Effector memory CD8-positive, alpha-beta T cell (primary cell): ENCODE measurements at regions not wholly inside any gene's neighbourhood (a gene's known extent, or its start where the extent isn't known, plus 50 kb on each side); places are given as distances from the start of the nearest gene placed in this dataset.

ENCODE experiments used
- ATAC-seq: fragments of 150-1000 bp; cut with Tn5 transposase; replicated peaks from 2 replicates; pipeline ENCODE4 v1.10.0; 2021; ENCODE audit warnings: mild to moderate bottlenecking, moderate library complexity
- DNase-seq, 3 experiments: peaks; one replicate each; pipeline ENCODE4 v3.0.0; 2021
- H3K27ac Mint-ChIP-seq, 2 donors: one replicate each; pipeline ENCODE4 v1.8.0; 2022; ENCODE audit warnings: mild to moderate bottlenecking in 2 of 2, mixed read lengths in 2 of 2, moderate library complexity in 2 of 2
- H3K27me3 Mint-ChIP-seq, 2 donors: one replicate each; pipeline ENCODE4 v1.8.0; 2022; ENCODE audit warnings: mixed read lengths in 2 of 2
- H3K36me3 Mint-ChIP-seq: one replicate; pipeline ENCODE4 v1.8.0; 2022; ENCODE audit warnings: mild to moderate bottlenecking, moderate library complexity, mixed read lengths; ENCODE audit not compliant: insufficient read depth
- H3K4me1 Mint-ChIP-seq, 2 donors: one replicate each; pipeline ENCODE4 v1.8.0; 2022; ENCODE audit warnings: low read depth in 2 of 2, mixed read lengths in 2 of 2
- H3K4me3 Mint-ChIP-seq, 2 donors: one replicate each; pipeline ENCODE4 v1.8.0; 2022; ENCODE audit warnings: mild to moderate bottlenecking in 2 of 2, mixed read lengths in 2 of 2, moderate library complexity in 2 of 2
- H3K9me3 Mint-ChIP-seq, 2 donors: one replicate each; pipeline ENCODE4 v1.8.0; 2022; ENCODE audit warnings: mixed read lengths in 2 of 2

GRCh38 chr20:52890130-52890529 is 82.0 kb upstream of the TSHZ2 start:
- no peak overlapping the region for H3K27ac Mint-ChIP-seq
- ATAC-seq (no peak), DNase-seq (no peak)
- H3K27me3 Mint-ChIP-seq, result peaks cover 75 to 76% of the 10 kb centered on the region in 2 donors
- H3K4me3 Mint-ChIP-seq, result no peak overlapping the region
- no peaks in the 10 kb centered on the region for H3K4me1 Mint-ChIP-seq
- H3K36me3 Mint-ChIP-seq, result no peaks in the 10 kb centered on the region
- H3K9me3 Mint-ChIP-seq, result no peaks in the 10 kb centered on the region

GRCh38 chr20:52889225-52889624 is 82.9 kb upstream of the TSHZ2 start:
- H3K36me3 Mint-ChIP-seq, result no peaks in the 10 kb centered on the region
- H3K4me3 Mint-ChIP-seq, result no peak overlapping the region
- no peak overlapping the region for H3K27ac Mint-ChIP-seq
- ATAC-seq (no peak), DNase-seq (no peak)
- H3K4me1 Mint-ChIP-seq, result no peaks in the 10 kb centered on the region
- peaks cover 68 to 77% of the 10 kb centered on the region in 2 donors for H3K27me3 Mint-ChIP-seq
- H3K9me3 Mint-ChIP-seq, result no peaks in the 10 kb centered on the region

DNA sequence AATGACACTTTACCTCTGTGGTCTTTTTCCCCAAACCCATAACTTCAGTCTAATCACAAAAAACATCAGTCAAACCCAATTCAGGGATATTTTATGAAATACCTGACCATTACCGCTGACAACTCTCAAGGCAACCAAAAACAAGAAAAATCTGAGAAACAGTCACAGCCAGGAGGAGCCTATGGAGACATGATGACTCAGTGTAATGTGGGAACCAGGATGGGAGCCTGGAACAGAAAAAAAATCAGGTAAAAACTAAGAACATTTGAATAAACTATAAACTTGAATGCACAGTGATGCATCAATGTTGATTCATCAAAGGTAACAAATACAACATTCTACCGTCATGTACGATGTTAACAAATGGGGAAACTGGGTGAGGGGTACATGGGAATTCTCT is 84.1 kb upstream of the TSHZ2 start:
- no peaks in the 10 kb centered on the region for H3K9me3 Mint-ChIP-seq
- no peak overlapping the region for H3K27ac Mint-ChIP-seq
- H3K4me3 Mint-ChIP-seq, result no peak overlapping the region
- no peaks in the 10 kb centered on the region for H3K4me1 Mint-ChIP-seq
- peaks cover 66 to 76% of the 10 kb centered on the region in 2 donors for H3K27me3 Mint-ChIP-seq
- no peak for DNase-seq
- no peaks in the 10 kb centered on the region for H3K36me3 Mint-ChIP-seq
- ATAC-seq, result no peak

- ATAC-seq, result no peak
- H3K9me3 Mint-ChIP-seq, result no peaks in the 10 kb centered on the region
- no peak for DNase-seq
- H3K36me3 Mint-ChIP-seq, result no peaks in the 10 kb centered on the region
- H3K4me3 Mint-ChIP-seq, result no peak overlapping the region
- H3K27ac Mint-ChIP-seq, result no peak overlapping the region
- H3K27me3 Mint-ChIP-seq, result peaks cover 25 to 37% of the 10 kb centered on the region in 2 donors
- no peaks in the 10 kb centered on the region for H3K4me1 Mint-ChIP-seq
Measured at GRCh38 chr20:52880997-52881396, 91.2 kb upstream of the TSHZ2 start.

- Mint-ChIP-seq H3K36me3 (no peaks in the 10 kb centered on the region), H3K4me3 (no peak overlapping the region), H3K9me3 (no peaks in the 10 kb centered on the region), H3K27me3 (peaks cover 25 to 32% of the 10 kb centered on the region in 2 donors), H3K4me1 (no peaks in the 10 kb centered on the region), H3K27ac (no peak overlapping the region)
- ATAC-seq (no peak), DNase-seq (no peak)
Measured at GRCh38 chr20:52880259-52880658, 91.9 kb upstream of the TSHZ2 start.

GRCh38 chr20:52874241-52874640 is 97.9 kb upstream of the TSHZ2 start:
- no peaks in the 10 kb centered on the region for H3K9me3 Mint-ChIP-seq
- no peak overlapping the region for H3K27ac Mint-ChIP-seq
- no peaks in the 10 kb centered on the region for H3K4me1 Mint-ChIP-seq
- ATAC-seq (no peak), DNase-seq (no peak)
- H3K36me3 Mint-ChIP-seq, result no peaks in the 10 kb centered on the region
- H3K4me3 Mint-ChIP-seq, result no peak overlapping the region
- peaks cover 25 to 45% of the 10 kb centered on the region in 2 donors for H3K27me3 Mint-ChIP-seq

- no peaks in the 10 kb centered on the region for H3K9me3 Mint-ChIP-seq
- H3K27me3 Mint-ChIP-seq, result peaks cover 6 to 38% of the 10 kb centered on the region in 2 donors
- H3K27ac Mint-ChIP-seq, result no peak overlapping the region
- H3K4me3 Mint-ChIP-seq, result no peak overlapping the region
- no peaks in the 10 kb centered on the region for H3K4me1 Mint-ChIP-seq
- ATAC-seq, result no peak
- no peaks in the 10 kb centered on the region for H3K36me3 Mint-ChIP-seq
- no peak for DNase-seq
Measured at GRCh38 chr20:52869698-52870501, 102.3 kb upstream of the TSHZ2 start.

DNA sequence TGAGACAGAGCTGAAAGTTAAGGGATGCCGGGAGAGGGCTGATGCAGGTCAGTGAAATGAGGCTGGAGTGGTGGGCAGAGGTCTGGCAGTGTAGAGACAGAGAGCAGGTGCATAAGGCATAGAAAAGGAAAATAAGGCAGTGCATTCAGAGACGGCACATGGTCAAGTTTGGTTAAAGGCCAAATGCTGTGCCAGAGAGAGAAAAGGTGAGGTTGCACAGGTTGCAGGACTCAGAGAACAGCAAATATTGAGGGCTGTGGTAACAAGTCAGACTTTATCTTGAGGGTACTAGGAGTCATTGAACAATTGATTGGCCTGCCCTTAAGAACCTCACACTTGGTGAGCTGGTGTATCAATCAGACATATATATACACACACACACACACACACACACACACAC is 102.9 kb upstream of the TSHZ2 start:
- H3K4me3 Mint-ChIP-seq, result no peak overlapping the region
- DNase-seq (no peak), ATAC-seq (no peak)
- no peaks in the 10 kb centered on the region for H3K4me1 Mint-ChIP-seq
- H3K27ac Mint-ChIP-seq, result no peak overlapping the region
- no peaks in the 10 kb centered on the region for H3K9me3 Mint-ChIP-seq
- H3K36me3 Mint-ChIP-seq, result no peaks in the 10 kb centered on the region
- peaks cover 6 to 38% of the 10 kb centered on the region in 2 donors for H3K27me3 Mint-ChIP-seq

DNA sequence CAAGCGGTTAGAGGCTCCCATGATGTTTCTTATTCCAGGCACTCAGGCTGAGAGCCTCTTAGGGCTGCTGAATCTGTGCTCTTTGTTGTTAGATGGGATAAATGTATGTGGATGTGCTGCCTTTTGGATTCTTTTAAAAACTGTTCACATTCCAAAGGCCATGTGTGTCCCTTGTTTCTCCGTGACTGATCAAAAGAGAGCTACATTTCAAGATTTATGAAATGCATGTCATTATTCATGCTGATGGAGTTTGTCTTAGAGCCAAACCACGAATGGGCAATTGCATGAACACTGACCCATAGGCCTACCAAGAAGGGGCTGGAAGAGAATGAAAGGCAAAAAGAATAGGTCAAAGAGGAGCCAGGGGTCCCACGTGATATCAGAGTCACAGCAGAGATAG is 104.9 kb upstream of the TSHZ2 start:
- ATAC-seq (no peak), DNase-seq (no peak)
- no peak overlapping the region for H3K27ac Mint-ChIP-seq
- H3K36me3 Mint-ChIP-seq, result no peaks in the 10 kb centered on the region
- no peak overlapping the region for H3K4me3 Mint-ChIP-seq
- no peaks in the 10 kb centered on the region for H3K9me3 Mint-ChIP-seq
- no peaks in the 10 kb centered on the region for H3K4me1 Mint-ChIP-seq
- peaks cover 5 to 40% of the 10 kb centered on the region in 2 donors for H3K27me3 Mint-ChIP-seq

- H3K36me3 Mint-ChIP-seq, result no peaks in the 10 kb centered on the region
- ATAC-seq, result no peak
- H3K9me3 Mint-ChIP-seq, result no peaks in the 10 kb centered on the region
- no peak overlapping the region for H3K27ac Mint-ChIP-seq
- H3K27me3 Mint-ChIP-seq, result peaks cover 2 to 43% of the 10 kb centered on the region in 2 donors
- DNase-seq, result no peak
- no peaks in the 10 kb centered on the region for H3K4me1 Mint-ChIP-seq
- no peak overlapping the region for H3K4me3 Mint-ChIP-seq
Measured at GRCh38 chr20:52864916-52865605, 107.1 kb upstream of the TSHZ2 start.

DNA sequence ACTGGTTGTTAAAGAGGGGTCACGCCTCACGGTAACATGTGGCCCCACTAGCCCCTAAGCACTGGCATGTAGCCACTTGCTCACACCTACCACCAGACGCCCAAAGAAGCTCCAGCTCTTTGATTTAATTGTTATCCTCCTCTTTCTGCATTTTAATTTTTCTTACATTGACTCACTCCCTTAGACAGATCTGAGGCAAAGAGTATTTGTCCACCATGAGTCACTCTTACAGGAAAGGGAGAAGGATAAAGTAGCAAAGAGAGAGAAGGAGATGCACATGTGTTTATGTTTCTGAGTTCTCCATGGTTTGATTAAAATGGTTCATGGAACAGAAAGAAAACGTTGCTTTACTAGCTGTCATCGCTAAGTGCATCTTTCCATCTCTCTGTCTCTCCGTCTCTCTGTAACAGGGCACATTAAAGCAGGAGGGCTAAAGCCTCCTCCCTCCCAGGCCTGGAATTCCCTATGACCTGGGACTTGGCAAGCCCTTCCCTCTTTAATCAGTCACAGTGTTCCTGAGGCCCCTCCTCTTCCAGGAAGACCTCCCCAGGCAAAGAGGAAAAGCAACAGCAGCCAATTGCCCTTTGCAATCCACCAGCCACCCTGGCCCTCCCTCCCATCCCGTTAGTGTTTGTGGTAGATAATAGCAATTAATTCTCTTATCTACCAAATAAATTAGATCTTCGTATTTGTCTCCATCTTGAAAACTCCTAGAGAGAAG is 112.8 kb upstream of the TSHZ2 start:
- Mint-ChIP-seq H3K36me3 (no peaks in the 10 kb centered on the region), H3K4me1 (no peaks in the 10 kb centered on the region), H3K27ac (no peak overlapping the region), H3K4me3 (no peak overlapping the region), H3K9me3 (no peaks in the 10 kb centered on the region), H3K27me3 (peaks cover 37 to 64% of the 10 kb centered on the region in 2 donors)
- DNase-seq (no peak), ATAC-seq (no peak)

- Mint-ChIP-seq H3K27me3 (peaks cover 16 to 22% of the 10 kb centered on the region in 2 donors), H3K9me3 (no peaks in the 10 kb centered on the region), H3K4me3 (no peak overlapping the region), H3K4me1 (no peaks in the 10 kb centered on the region), H3K36me3 (no peaks in the 10 kb centered on the region), H3K27ac (no peak overlapping the region)
- no peak for DNase-seq
- no peak for ATAC-seq
Measured at GRCh38 chr20:52852714-52853113, 119.4 kb upstream of the TSHZ2 start.

- Mint-ChIP-seq H3K4me3 (no peak overlapping the region), H3K4me1 (no peaks in the 10 kb centered on the region)
Measured at GRCh38 chr20:52847731-52848359, 124.3 kb upstream of the TSHZ2 start.

More at GRCh38 chr20:52847731-52848359, 124.3 kb upstream of the TSHZ2 start:
- Mint-ChIP-seq H3K9me3 (no peaks in the 10 kb centered on the region), H3K36me3 (no peaks in the 10 kb centered on the region), H3K27ac (no peak overlapping the region), H3K27me3 (peaks cover 48 to 51% of the 10 kb centered on the region in 2 donors)
- ATAC-seq (no peak), DNase-seq (no peak)
